ENCODE measurements at regions not wholly inside any gene's neighbourhood (a gene's known extent, or its start where the extent isn't known, plus 50 kb on each side); places are given as distances from the start of the nearest gene placed in this dataset.
"Not testable (repeated sequence)": the region's sequence is repeated elsewhere in the genome, so short reads cannot be mapped to it uniquely, and the experiment has no call there.

DNA sequence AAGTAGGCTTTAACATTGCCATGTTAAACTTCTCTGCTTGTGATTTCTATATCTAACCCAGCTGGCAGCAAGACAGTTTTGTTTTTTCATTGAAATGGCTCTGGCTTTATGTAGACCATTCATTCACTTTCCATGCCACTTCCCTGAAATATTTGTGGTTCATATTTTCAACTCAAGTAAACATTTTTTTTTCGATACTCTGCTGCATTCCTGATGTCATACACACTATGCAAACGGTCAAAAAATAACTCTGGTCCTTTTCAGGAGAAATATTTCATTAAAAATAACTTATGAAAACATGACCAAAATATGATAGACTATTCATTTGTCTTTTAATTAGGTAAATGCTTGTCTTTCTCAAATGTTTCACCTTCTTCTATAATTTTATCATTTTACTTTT is 116.3 kb downstream of the USP22 start:
- Histone ChIP-seq H3K9me3 (ENCODE audit: insufficient read depth, low read depth, low read length) (no peaks in the 10 kb centered on the region), H3K4me3 (ENCODE audit: low read length) (no peak overlapping the region), H3K27ac (ENCODE audit: low read length) (no peak overlapping the region), H3K4me1 (ENCODE audit: insufficient read depth, low read length) (no peaks in the 10 kb centered on the region), H3K9ac (ENCODE audit: low read depth, low read length) (no peak overlapping the region), H3K36me3 (ENCODE audit: insufficient read depth, low read depth, low read length) (no peaks in the 10 kb centered on the region; the same call in 1 of the 2 replicates), H3K27me3 (ENCODE audit: insufficient read depth, low read length) (no peaks in the 10 kb centered on the region)

DNA sequence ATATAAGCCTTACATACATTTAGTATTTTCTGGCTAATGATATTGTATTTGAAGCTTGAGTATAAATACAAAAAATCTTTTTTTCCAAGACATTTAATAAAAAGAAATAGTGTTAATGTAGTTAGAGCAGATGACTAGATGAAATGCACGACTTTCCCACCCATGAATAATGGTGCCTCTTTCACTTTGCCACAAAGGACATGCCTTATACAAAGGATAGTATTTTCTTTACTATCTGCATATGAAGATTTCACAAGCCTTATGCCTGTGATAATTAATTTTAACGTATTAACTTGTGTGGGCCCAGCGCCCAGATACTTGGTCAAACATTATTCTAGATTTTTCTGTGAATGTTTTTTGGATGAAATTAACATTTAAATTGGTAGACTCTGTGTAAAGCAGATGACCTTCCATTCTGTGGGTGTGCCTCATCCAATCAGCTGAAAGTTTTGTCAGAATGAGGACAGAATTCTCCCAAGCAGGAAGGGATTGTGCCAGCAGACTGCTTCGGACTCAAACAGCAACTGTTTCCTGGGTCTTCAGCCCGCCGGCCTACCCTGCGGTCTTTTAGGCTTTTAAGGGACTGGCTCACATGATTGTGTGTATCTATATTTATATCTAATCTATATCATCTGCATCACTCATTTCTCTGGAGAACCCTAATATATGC is 115.4 kb downstream of the USP22 start:
- H3K27me3 ChIP-seq (ENCODE audit: insufficient read depth, low read length) = no peaks in the 10 kb centered on the region
- no peaks in the 10 kb centered on the region for H3K9me3 ChIP-seq (ENCODE audit: insufficient read depth, low read depth, low read length)
- H3K9ac ChIP-seq (ENCODE audit: low read depth, low read length) = no peak overlapping the region
- H3K4me3 ChIP-seq (ENCODE audit: low read length) = no peak overlapping the region
- H3K36me3 ChIP-seq (ENCODE audit: insufficient read depth, low read depth, low read length) = no peaks in the 10 kb centered on the region; the same call in 1 of the 2 replicates
- no peaks in the 10 kb centered on the region for H3K4me1 ChIP-seq (ENCODE audit: insufficient read depth, low read length)
- H3K27ac ChIP-seq (ENCODE audit: low read length) = no peak overlapping the region

GRCh38 chr17:20929334-20929733 is 113.5 kb downstream of the USP22 start:
- Histone ChIP-seq H3K36me3 (ENCODE audit: insufficient read depth, low read depth, low read length) (no peaks in the 10 kb centered on the region; the same call in 1 of the 2 replicates), H3K4me3 (ENCODE audit: low read length) (no peak overlapping the region), H3K27me3 (ENCODE audit: insufficient read depth, low read length) (no peaks in the 10 kb centered on the region), H3K4me1 (ENCODE audit: insufficient read depth, low read length) (no peaks in the 10 kb centered on the region), H3K9ac (ENCODE audit: low read depth, low read length) (no peak overlapping the region), H3K27ac (ENCODE audit: low read length) (no peak overlapping the region), H3K9me3 (ENCODE audit: insufficient read depth, low read depth, low read length) (no peaks in the 10 kb centered on the region)

DNA sequence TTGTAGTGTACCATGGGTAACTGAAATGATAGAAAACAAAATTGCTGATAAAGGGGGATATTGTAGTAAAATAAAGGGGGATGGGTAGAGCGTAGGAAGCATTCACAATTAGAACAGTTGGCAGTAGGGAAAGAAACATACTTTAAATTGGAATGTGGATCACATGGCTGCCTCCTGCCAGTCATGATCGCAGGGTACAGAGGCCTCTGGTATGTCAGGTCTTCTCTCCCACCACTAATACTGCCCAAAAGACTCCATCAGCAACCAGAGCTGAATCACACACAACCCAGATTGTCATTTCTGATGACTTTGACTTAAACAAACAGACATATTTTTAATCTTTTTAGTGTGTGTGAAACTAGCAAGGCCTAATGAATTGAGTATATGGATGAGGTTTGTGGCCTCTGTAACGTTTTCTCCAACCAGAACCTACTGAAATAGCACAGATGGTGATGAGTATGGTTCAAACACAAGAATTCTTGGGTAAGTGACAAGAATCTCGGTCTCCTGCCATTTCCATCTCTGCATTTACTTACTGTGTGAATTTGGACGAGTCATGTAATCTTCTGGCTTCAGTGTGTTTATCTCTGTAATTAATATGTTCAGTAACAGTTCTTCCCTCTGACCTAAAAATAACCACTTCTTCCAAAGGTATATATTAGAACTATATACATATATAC is 112.6 kb downstream of the USP22 start:
- Histone ChIP-seq H3K9ac (ENCODE audit: low read depth, low read length) (no peak overlapping the region), H3K4me3 (ENCODE audit: low read length) (no peak overlapping the region), H3K27ac (ENCODE audit: low read length) (no peak overlapping the region), H3K36me3 (ENCODE audit: insufficient read depth, low read depth, low read length) (no peaks in the 10 kb centered on the region; the same call in 1 of the 2 replicates), H3K27me3 (ENCODE audit: insufficient read depth, low read length) (no peaks in the 10 kb centered on the region), H3K9me3 (ENCODE audit: insufficient read depth, low read depth, low read length) (no peaks in the 10 kb centered on the region), H3K4me1 (ENCODE audit: insufficient read depth, low read length) (no peaks in the 10 kb centered on the region)

DNA sequence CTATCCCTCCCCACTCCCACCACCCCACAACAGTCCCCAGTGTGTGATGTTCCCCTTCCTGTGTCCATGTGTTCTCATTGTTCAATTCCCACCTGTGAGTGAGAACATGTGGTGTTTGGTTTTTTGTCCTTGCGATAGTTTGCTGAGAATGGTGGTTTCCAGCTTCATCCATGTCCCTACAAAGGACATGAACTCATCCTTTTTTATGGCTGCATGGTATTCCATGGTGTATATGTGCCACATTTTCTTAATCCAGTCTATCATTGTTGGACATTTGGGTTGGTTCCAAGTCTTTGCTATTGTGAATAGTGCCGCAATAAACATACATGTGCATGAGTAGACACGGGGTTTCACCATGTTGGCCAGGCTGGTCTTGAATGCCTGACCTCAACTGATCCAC is 109.8 kb downstream of the USP22 start:
- H3K27me3 ChIP-seq (ENCODE audit: insufficient read depth, low read length) = not testable (repeated sequence)

DNA sequence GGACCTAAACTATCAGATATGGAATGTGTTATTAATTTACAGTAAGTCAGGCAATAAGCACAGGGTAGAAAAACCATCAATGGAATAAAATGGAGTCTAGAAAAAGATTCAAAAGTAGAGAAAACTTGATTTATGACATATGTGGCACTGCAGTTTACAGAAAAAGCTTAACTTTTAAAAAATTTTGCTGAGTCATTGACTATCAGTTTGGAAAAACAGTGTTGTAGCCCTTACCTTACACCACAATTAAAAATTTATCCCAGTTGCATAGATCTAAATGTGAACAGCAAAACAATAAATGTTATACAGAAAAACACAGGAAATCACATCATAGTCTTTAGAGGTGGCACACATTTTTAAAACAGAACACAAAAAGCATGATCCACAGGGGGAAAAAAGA is 108.5 kb downstream of the USP22 start:
- no peak overlapping the region for H3K27ac ChIP-seq (ENCODE audit: low read length)
- H3K27me3 ChIP-seq (ENCODE audit: insufficient read depth, low read length) = no peaks in the 10 kb centered on the region
- no peaks in the 10 kb centered on the region; the same call in 1 of the 2 replicates for H3K36me3 ChIP-seq (ENCODE audit: insufficient read depth, low read depth, low read length)
- H3K4me3 ChIP-seq (ENCODE audit: low read length) = no peak overlapping the region
- no peaks in the 10 kb centered on the region for H3K4me1 ChIP-seq (ENCODE audit: insufficient read depth, low read length)
- H3K9ac ChIP-seq (ENCODE audit: low read depth, low read length) = no peak overlapping the region
- no peaks in the 10 kb centered on the region for H3K9me3 ChIP-seq (ENCODE audit: insufficient read depth, low read depth, low read length)

More for the DNA sequence above, 109.8 kb downstream of the USP22 start:
- H3K4me1 ChIP-seq (ENCODE audit: insufficient read depth, low read length); H3K9me3 ChIP-seq (ENCODE audit: insufficient read depth, low read depth, low read length); H3K27ac ChIP-seq (ENCODE audit: low read length); H3K4me3 ChIP-seq (ENCODE audit: low read length); H3K36me3 ChIP-seq (ENCODE audit: insufficient read depth, low read depth, low read length); H3K9ac ChIP-seq (ENCODE audit: low read depth, low read length): not testable (repeated sequence)

DNA sequence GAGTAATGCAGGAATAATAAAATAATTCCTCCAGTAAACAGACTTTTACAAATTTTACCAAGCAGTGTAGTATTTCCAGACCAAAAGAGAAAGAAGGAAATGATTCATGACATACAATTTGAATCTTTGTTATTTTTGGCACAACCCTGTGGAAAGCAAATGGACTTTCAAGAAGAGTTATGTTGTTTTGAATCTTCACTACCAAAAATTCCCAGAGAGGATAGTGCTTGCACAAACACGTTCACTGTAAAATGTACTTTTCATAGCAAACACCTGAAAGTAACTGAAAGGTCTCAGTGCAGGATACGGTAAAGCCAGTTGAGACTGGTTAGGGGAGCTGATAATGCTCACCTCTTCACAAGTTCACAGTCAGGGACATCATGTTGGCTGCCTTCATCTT is 107.1 kb downstream of the USP22 start:
- Histone ChIP-seq H3K27ac (ENCODE audit: low read length) (no peak overlapping the region), H3K4me1 (ENCODE audit: insufficient read depth, low read length) (no peaks in the 10 kb centered on the region), H3K27me3 (ENCODE audit: insufficient read depth, low read length) (no peaks in the 10 kb centered on the region), H3K36me3 (ENCODE audit: insufficient read depth, low read depth, low read length) (no peaks in the 10 kb centered on the region; the same call in 1 of the 2 replicates), H3K4me3 (ENCODE audit: low read length) (no peak overlapping the region), H3K9ac (ENCODE audit: low read depth, low read length) (no peak overlapping the region), H3K9me3 (ENCODE audit: insufficient read depth, low read depth, low read length) (no peaks in the 10 kb centered on the region)

- H3K4me1 ChIP-seq (ENCODE audit: insufficient read depth, low read length) = no peaks in the 10 kb centered on the region
- no peak overlapping the region for H3K4me3 ChIP-seq (ENCODE audit: low read length)
- no peaks in the 10 kb centered on the region for H3K27me3 ChIP-seq (ENCODE audit: insufficient read depth, low read length)
- no peaks in the 10 kb centered on the region for H3K9me3 ChIP-seq (ENCODE audit: insufficient read depth, low read depth, low read length)
- H3K27ac ChIP-seq (ENCODE audit: low read length) = no peak overlapping the region
- no peaks in the 10 kb centered on the region; the same call in 1 of the 2 replicates for H3K36me3 ChIP-seq (ENCODE audit: insufficient read depth, low read depth, low read length)
- no peak overlapping the region for H3K9ac ChIP-seq (ENCODE audit: low read depth, low read length)
These were observed 104.6 kb downstream of the USP22 start for GRCh38 chr17:20938244-20938643.

DNA sequence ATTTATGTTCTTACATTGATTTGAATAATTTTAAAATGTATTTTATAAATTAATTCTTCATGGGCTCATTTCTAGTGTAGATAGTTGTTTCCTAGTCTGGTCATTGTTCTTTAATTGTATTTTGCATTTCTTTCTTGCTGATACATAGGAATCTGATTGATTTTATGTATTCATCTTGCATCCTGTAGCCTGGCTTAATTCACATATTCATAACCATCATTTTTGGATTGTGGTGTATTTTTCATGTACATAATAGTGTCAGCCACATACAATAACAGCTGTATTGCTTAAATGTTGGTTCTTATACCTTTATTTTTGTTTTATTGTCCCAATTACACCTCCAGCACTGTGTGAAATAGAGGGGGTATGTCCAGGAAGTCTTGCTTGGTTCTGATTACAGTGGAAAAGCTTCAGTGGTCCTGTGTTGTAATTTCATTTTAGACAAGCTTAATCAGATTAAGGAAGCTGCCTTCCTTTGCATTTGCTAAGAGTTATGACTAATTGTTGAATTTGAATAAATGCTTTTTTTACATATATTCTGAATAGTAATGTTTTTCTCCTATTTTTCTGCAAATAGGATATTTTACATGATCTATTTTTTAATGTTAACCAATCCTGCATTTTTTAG is 103.7 kb downstream of the USP22 start:
- Histone ChIP-seq H3K4me1 (ENCODE audit: insufficient read depth, low read length) (peaks cover 4% of the 10 kb centered on the region; the same call in 1 of the 2 replicates), H3K9ac (ENCODE audit: low read depth, low read length) (no peak overlapping the region)

GRCh38 chr17:20941872-20942271 is 100.9 kb downstream of the USP22 start:
- H3K27ac ChIP-seq (ENCODE audit: low read length) = no peak overlapping the region
- H3K9ac ChIP-seq (ENCODE audit: low read depth, low read length) = no peak overlapping the region
- no peaks in the 10 kb centered on the region for H3K9me3 ChIP-seq (ENCODE audit: insufficient read depth, low read depth, low read length)
- H3K36me3 ChIP-seq (ENCODE audit: insufficient read depth, low read depth, low read length) = no peaks in the 10 kb centered on the region; the same call in 1 of the 2 replicates
- H3K27me3 ChIP-seq (ENCODE audit: insufficient read depth, low read length) = no peaks in the 10 kb centered on the region
- no peak overlapping the region for H3K4me3 ChIP-seq (ENCODE audit: low read length)
- H3K4me1 ChIP-seq (ENCODE audit: insufficient read depth, low read length) = peaks cover 7% of the 10 kb centered on the region; the same call in 1 of the 2 replicates

More for the DNA sequence above, 103.7 kb downstream of the USP22 start:
- no peak overlapping the region for H3K4me3 ChIP-seq (ENCODE audit: low read length)
- no peaks in the 10 kb centered on the region for H3K27me3 ChIP-seq (ENCODE audit: insufficient read depth, low read length)
- no peaks in the 10 kb centered on the region; the same call in 1 of the 2 replicates for H3K36me3 ChIP-seq (ENCODE audit: insufficient read depth, low read depth, low read length)
- H3K27ac ChIP-seq (ENCODE audit: low read length) = no peak overlapping the region
- H3K9me3 ChIP-seq (ENCODE audit: insufficient read depth, low read depth, low read length) = no peaks in the 10 kb centered on the region

DNA sequence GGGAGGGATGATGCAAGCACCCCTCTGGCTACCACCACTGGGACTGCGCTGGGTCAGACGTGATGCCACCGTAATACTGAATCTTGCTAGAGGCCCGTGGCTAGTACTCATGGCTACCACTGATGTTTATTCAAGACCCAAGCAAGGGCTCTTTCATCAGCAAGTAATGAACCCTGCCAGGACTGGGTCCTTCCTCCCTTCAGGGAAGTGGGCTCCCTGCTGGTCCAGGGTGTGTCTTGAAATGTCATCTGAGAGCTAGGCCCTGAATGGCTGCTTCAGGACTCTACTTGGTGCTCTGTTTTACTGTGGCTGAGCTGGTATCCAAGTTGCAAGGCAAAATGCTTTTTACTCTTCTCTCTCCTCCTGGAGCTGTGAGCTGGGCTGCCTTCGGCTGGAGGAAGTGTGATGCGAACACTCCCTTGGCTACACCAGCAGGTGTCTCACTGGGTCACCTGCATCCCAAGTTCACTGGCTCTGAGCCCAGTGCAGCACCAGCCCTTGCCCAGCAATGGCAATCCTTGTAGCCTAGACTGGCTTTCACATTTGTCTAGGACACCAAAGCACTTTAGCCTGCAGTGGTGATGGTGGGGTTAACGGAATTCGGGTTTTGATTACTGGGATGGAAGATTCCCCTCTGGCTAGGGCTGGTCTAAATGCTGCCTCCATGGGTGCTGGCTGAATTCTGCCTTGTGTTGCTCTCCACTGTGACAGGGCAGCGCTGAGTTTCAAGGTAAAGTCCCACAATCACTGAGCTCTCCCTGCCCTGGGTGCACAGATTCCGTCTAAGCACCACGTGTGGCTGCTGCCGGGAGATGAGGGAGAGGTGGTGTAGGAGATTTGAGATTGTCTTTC is 98.6 kb downstream of the USP22 start:
- no peaks in the 10 kb centered on the region for H3K27me3 ChIP-seq (ENCODE audit: insufficient read depth, low read length)
- no peak overlapping the region for H3K4me3 ChIP-seq (ENCODE audit: low read length)
- H3K36me3 ChIP-seq (ENCODE audit: insufficient read depth, low read depth, low read length) = no peaks in the 10 kb centered on the region; the same call in 1 of the 2 replicates
- no peak overlapping the region for H3K27ac ChIP-seq (ENCODE audit: low read length)
- no peaks in the 10 kb centered on the region for H3K9me3 ChIP-seq (ENCODE audit: insufficient read depth, low read depth, low read length)
- H3K4me1 ChIP-seq (ENCODE audit: insufficient read depth, low read length) = peaks cover 7% of the 10 kb centered on the region; the same call in 1 of the 2 replicates
- H3K9ac ChIP-seq (ENCODE audit: low read depth, low read length) = peak overlapping the region; percentile 36; the same call in 1 of the 2 replicates
